Activated CD8-positive, alpha-beta memory T cell treated with anti-CD3 and anti-CD28 coated beads for 48 hours (primary cell): ENCODE measurements at regions not wholly inside any gene's neighbourhood (a gene's known extent, or its start where the extent isn't known, plus 50 kb on each side); places are given as distances from the start of the nearest gene placed in this dataset.
"Not testable (repeated sequence)": the region's sequence is repeated elsewhere in the genome, so short reads cannot be mapped to it uniquely, and the experiment has no call there.

Source experiments
- DNase-seq, 3 experiments: peaks; one replicate each; pipeline ENCODE4 v3.0.0-alpha.2; 2020; ENCODE audit warnings: low read depth in 2 of 3, low spot score in 2 of 3

DNA sequence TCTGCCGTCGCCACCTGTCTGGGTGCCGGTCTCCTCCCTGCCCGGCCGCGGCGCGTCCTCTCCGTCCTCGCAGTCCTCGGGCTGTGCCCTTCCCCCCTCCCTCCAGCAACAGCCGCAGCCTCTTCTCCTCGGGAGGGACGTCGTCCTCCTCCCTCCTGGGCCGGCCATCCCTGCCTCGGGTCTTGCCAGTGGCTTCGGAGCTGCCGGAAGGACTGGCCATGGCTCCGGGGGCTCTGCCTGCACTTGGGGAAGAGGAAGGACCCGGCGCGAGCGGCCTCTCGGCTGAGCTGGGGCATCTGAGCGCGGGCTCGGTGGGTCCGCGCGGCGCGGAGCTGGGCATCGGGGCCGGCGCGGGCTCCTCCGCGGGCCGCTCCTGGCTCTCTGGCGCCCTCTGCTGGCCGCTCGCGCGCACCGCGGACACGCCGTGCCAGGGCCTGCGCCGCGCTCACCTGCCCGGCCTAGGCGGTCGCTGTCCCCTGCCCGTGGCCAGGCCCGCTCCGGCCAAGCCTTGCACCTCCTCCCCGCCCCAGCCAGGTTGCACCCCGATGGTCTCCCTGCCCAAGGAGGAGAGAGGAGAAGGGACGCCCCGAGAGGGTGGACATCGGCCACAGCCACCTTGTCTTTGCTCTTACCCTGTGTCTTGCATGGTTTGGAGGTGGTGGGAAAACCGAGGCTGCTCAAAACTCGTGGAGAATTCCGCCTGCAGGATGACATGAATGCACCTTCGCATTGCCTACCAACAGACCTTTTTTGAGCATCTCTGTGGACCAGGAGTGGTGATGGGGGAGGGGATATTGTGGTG, 83.9 kb upstream of the FRG2C start:
- DNase-seq: peak in 2 of 3 experiments; percentile 12 to 37

DNA sequence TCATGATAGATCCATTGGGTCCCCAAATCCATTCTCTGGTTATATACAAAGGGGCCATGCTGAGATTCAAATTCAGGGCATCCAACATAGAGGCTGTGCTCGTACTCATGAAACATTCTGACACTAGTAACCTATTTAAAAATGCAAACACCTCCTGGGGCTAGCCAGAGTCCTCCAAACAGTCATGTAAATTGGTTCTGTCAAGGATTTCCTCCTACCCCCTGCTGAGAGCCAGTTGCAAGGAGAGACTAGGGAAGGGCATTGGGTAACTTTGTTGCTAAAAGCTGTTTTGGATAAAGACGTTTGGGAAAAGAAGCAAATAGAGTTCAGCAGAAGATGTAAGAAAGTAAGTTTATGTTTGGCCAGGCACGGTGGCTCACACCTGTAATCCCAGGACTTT, 81.6 kb upstream of the FRG2C start:
- not testable (repeated sequence) for DNase-seq

DNA sequence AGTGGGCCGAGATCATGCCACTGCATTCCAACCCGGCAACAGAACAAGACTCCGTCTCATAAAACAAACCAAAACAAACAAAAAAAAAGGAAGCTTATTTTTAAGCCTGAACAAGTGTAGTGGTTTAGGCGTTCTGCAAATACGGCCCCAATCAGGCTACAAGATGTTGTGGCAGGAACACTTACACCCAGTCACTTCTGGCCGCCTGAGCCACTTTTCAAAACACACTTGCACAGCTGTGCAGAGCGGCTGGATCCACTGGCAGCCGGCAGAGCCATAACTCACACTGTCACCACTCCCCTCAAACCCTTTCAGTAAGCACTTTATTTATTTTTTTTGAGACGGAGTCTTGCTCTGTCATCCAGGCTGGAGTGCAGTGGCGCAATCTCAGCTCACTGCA, 81.0 kb upstream of the FRG2C start:
- not testable (repeated sequence) for DNase-seq

DNA sequence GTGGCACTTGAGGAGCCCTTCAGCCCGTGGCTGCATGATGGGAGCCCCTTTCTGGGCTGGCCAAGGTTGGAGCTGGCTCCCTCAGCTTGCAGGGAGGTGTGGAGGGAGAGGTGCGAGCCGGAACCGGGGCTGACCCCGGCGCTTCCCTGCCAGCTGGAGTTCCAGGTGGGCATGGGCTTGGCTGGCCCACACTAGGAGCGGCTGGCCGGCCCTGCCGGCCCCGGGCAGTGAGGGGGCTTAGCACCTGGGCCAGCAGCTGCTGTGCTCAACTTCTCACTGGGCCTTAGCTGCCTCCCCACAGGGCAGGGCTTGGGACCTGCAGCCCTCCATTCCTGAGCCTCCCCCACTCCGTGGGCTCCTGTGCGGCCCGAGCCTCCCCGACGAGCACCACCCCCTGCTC, 76.4 kb upstream of the FRG2C start:
- not testable (repeated sequence) for DNase-seq

DNA sequence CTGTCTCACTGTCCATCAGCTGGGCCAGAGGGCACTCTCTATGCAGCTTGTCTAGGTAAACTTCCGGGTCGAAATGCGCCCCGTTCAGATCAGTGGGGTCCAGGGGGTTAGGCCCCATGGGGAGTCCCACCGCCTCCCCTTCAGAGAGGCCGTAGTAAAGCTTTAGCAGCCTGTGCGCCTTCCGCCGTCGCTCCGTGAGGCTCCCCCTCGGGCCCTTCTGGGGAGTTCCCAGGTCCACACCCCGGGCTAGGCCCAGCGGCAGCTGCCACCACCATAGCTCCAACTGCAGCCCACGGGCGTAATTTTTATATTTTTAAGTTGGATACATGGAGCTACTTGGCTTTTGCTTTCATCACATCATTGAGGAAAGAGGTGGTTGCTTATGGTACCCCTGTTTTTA, 73.7 kb upstream of the FRG2C start:
- not testable (repeated sequence) for DNase-seq

DNA sequence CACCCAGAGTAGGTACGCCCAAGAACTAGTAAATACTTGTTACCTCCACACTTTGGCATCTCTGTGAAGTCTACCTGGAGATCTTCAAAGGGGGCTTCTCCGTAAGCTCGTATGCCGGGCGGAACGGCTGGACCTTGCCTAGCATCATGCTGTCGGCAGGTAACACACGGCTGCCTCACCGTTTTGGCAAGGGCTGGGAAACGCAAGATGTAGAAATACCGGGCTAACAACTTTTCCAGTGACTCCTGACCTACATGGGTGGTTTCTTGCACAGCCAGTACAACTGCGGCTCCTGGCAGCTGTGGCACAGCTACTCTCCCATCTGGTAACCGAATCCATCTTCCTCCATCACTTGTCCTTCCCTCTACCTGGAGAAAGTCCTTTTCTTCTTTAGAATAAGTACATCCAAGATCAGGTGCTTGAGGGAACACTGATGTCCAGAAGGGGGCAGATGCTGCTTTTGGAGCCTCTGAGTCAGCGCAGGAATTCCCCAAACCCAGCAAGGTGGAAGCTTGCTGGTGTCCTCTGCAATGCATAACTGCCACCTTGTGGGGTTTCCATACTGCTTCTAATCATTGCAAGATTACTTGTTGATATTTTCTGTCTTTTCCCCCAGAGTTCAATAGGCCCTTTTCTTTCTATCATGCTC, 59.7 kb upstream of the FRG2C start:
- DNase-seq: not testable (repeated sequence)

DNA sequence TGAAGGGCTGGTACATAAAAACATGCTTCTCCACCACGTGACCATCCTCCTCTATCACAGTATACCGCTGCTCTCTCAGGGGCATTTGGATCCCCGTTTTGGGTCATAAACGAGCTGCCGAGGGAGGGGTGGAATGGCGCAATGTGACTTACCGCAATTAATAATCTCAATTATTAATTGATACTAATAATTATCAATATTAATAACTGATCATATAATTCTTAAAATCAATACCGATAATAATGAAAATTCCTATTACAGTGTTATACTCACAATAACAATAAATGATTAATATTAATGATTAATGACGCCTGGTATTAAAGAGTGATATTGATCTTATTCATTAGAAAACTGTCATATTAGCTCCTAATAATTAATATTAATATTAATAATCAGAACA, 56.1 kb upstream of the FRG2C start:
- DNase-seq: not testable (repeated sequence)

DNA sequence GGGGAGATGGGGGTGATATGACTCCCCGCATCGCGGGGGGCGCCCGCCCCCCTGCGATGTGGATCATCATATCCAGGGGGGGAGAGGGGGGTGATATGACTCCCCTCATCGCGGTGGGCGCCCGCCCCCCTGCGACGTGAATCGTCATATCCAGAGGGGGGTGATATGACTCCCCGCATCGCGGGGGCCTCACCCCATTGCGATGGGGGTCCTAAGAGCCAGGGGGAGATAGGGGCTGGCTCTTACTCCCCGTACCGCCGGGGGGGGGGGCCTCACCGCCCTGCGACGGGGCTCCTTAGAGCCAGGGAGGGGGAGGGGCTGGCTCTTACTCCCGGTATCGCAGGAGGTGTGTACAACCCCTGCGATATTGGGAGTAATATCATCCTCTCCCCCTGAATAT, 54.5 kb upstream of the FRG2C start:
- not testable (repeated sequence) for DNase-seq

DNA sequence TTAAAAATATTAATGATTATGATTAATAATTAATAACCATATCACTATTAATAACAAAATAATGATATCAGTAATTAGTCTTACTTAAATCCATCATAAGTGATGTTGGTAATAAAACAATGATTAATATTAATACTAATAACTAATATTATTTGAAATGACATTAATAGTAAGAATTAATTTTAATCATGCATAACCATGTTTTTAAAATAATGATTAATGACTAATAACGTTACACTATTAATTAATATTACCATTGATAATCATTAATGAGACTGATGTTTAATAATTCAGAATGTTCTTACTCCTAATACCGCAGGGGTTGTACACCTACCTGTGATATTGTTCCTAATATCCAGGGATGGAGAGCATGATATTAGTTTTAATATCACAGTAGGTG, 53.4 kb upstream of the FRG2C start:
- no peak for DNase-seq

DNA sequence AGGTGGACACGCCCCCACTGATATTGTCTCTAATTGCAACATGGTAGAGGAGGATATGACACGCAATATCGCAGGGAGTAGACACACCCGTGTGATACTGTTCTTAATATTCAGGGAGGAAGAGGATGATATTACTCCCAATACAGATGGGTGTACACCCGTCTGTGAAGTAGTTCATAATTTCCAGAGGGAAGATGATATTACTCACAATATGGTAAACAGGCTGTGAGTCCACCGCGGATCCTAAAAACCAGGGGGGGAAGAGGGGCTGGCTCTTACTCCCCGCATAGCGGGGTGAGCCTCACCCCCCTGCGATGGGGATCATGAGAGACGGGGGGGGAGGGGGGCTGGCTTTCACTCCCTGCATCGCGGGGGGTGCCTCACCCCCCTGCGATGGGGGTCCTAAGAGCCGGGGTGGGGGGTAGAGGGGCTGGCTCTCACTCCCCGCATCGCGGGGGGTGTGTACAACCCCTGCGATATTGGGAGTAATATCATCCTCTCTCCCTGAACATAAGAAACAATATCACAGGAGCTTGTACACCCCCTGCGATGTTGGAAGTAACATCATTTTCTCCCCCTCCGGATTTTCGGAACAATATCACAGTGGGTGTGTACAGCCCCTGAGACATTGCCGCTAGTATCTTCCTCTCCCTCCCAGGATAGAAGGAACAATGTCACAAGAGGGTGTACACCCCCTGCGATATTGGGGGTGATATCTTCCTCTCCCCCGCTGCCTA, 52.2 kb upstream of the FRG2C start:
- DNase-seq: not testable (repeated sequence)
